GM18519 (cell line): ENCODE measurements at regions not wholly inside any gene's neighbourhood (a gene's known extent, or its start where the extent isn't known, plus 50 kb on each side); places are given as distances from the start of the nearest gene placed in this dataset.

Experiments used
- ATAC-seq: cut with Tn5 transposase; IDR thresholded peaks from one replicate; pipeline ENCODE4 v1.9.1; 2021; ENCODE audit warnings: mild to moderate bottlenecking, moderate library complexity; ENCODE audit not compliant: unreplicated experiment, low FRiP score

- ATAC-seq: no peak
These were observed 253.1 kb upstream of the FGGY start for GRCh38 chr1:59043796-59044195.

- ATAC-seq: no peak
These were observed 252.3 kb upstream of the FGGY start for GRCh38 chr1:59044535-59045121.

DNA sequence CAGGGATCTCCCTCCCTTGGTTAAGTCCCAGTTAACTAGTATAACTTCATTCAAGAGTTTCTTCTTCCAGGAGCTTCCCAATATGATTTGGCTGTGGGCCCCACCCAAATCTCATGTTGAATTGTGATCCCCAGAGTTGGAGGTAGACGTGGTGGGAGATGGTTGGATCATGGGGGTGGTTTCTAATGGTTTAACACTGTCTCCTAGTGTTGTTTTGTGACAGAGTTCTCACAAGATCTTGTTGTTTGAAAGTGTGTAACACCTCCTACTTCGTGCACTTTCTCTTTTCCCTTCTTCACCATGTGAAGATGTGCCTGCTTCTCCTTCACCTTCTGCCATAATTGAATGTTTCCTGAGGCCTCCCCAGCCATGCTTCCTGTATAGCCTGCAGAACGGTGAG is 251.8 kb upstream of the FGGY start:
- ATAC-seq: no peak

DNA sequence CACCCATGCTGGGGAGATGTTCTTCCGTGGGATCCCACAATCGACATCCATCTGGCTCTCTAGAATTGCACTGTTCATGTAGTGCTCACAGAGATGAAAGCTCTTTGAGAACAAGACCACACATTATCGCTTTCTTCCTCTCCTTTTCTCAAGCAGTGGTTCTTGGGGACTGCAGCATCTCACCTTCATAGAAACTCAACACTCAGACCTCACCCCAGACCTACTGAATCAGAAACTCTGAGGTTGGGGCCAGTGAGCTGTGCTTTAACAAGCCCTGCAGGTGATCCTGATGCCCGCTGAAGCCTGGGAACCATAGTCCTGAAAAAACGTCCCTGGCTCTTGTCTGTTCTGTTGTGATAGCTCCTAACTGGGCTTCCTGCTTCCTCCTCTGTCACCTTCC is 251.3 kb upstream of the FGGY start:
- ATAC-seq: no peak

DNA sequence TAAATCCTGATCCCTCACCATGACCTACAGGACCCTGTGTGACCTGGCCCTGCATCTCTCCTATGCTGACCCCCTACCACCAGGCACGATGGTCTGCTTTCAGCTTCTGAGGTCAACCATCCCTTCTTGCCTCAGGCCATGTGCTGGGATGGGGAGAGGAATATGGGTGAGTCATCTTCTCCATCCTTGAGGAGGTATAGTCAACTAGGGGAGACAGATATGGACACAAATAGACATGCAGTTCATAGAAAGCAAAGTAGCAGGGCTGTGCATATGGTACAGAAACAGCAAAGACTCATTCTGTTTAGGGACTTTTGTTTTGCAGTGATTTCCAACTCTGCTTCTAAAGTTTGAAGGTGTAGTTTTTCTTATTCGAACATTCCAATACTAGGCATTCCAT is 250.8 kb upstream of the FGGY start:
- ATAC-seq: no peak

GRCh38 chr1:59046730-59047157 is 250.2 kb upstream of the FGGY start:
- ATAC-seq: peak; percentile 86

DNA sequence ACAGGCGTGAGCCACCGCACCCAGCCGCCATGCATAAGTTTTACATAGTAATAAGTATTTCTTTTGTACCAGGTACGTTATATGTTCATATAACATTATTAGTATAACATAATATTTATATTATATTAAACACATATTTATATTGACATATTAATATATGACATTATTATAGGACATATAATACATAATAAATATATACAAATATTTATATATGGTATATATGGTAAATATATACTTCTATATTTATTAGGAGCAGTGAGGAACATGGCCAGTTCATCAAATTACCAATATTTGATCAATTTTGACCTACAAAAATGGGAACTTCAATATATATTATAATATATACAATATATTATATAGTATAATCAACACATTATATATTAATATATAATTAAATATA is 245.9 kb upstream of the FGGY start:
- ATAC-seq: no peak

- no peak for ATAC-seq
These were observed 244.7 kb upstream of the FGGY start for GRCh38 chr1:59052166-59052590.

GRCh38 chr1:59054172-59054571 is 242.7 kb upstream of the FGGY start:
- ATAC-seq: no peak

GRCh38 chr1:59055908-59056719 is 240.8 kb upstream of the FGGY start:
- no peak for ATAC-seq

DNA sequence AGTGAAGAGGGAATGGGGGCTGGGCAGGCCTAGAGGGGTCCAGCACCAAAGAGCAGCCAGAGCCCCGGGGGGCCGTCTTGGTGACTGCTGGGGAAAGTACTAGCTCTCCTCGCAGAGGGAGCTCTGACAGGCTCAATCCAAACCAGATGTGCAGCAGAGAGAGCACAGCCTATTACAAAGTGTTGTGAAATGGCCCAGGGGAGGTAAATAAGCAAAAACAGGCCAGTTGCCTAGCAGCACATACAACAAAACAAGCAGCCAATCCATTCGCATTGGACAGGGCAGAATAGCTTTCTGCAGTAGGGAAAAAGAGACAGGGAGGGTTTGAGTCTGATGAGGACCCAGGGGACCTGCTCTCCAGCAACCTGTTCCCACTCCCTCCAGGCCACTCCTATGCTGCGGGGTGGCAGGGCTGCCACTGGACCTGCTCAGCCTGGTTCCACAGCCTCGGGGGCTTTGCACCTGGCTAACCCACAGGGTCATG is 239.6 kb upstream of the FGGY start:
- no peak for ATAC-seq

DNA sequence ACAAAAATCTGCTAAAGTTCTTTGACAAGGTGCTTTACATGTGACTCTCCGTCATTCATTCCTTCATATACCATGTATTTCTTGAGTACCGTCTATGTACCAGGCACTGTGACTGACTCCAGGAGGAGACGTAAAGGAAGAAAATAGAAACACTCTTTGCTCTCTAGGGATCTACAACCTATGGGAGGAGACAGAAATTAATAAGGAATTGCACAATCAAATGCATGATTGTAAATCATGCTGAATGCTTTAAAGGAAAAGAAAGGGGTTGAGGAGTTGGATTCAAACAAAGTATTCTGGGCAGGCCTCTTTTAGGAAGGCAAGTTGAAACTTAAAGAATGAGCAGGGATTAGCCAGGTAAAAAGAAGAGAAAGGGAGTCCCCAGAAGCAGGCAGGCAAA is 239.1 kb upstream of the FGGY start:
- ATAC-seq: no peak

DNA sequence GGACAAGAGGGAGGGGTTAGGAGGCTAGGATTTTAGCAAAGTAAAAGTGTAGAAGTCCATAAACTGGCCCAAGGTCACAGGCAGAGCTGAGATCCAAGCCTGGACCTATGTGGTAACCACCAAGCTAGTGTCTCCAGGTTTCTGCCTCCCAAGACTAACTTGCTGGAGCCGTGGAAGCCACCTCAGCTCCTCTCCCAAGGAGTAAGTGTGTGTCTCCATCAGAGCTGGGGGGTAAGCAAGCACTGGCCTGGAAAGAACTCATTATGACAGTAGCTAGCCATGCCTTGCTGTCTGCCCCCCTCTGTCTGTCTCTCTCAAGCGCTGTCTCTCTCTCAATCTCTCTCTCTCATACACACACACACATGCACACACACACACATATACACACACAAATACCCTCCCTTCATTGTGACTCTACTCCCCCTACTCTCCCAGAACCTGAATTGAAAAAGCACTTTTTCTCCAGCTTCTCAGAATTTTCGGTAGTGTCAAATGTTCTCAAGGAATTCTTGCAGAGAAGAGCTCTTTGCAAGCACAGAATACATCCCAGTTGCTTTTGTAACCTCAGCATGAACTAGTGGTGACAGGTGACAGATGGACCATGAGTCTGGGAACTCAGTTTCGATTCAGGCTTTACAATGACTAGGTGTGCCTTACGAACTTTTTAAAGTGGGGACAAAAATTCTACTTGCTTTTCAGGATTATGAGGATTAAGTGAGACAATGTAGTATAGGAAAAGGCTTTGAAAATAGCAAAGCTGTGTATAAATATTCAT is 238.0 kb upstream of the FGGY start:
- no peak for ATAC-seq

GRCh38 chr1:59061876-59062275 is 235.0 kb upstream of the FGGY start:
- ATAC-seq: no peak

DNA sequence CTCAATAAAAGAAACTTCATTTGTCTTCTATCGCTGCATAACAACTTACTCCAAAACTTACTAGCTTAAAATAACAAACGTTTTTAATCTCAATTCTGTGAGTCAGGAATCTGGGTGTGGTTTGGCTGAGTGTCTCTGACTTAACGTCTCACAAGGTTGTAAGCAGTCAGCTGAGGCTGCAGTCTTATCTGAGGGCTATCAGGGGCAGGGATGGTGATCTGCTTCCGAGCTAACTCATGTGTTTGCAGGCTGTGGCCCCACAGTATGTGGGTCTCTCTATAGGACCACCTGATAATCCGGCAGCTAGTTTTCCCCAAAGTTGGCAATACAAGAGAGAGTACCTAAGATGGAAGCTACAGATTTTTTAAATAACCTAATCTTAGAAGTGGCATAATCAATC is 234.2 kb upstream of the FGGY start:
- no peak for ATAC-seq

GRCh38 chr1:59063501-59063900 is 233.4 kb upstream of the FGGY start:
- no peak for ATAC-seq

DNA sequence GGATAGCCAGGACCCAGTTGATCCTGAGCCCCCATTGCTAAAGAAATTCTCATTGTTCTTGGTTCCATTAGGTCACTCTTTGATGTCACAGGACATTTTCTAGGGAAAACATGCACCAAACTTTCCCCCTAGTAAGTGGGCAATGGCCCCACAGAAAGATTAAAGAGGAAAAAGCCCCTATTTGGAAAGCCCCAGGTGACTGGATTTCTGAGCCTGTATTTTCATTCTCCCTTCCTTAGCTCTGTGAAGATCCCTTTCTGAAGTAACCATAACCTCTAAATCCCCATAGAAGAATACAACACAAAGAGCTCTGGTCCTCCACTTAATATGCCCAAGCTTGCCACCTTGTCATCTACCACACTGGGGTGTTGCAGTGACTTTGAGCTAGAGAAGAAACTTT is 232.3 kb upstream of the FGGY start:
- no peak for ATAC-seq

- no peak for ATAC-seq
These were observed 230.7 kb upstream of the FGGY start for GRCh38 chr1:59066236-59066635.

DNA sequence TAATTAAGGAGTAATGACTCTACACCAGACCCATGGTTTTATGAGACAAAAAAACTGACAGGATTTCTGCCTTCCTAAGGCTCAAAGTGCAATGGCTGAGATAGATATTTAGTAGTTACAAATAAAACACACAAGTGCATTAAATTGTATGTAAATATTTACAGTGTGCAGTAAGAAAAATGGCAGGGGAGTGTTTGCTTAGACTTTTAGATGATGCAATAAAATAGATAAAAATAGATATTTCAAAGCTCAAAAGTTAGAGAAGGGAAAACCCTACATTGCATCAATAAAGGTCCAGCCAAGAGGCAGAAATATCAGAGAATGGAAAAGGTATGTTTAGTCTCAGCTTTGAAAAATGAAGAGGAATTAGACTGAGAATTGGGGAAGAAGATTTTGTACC is 226.3 kb upstream of the FGGY start:
- ATAC-seq: no peak

- no peak for ATAC-seq
These were observed 225.6 kb upstream of the FGGY start for GRCh38 chr1:59071289-59071688.

- ATAC-seq: no peak
These were observed 224.9 kb upstream of the FGGY start for GRCh38 chr1:59071876-59072582.
